IPS-18c (cell line): ENCODE measurements at regions not wholly inside any gene's neighbourhood (a gene's known extent, or its start where the extent isn't known, plus 50 kb on each side); places are given as distances from the start of the nearest gene placed in this dataset.

Experiments
- H3K4me3 ChIP-seq: 2 replicates; pipeline ENCODE4 v1.7.0; 2013; ENCODE audit warnings: low read depth, mild to moderate bottlenecking, low read length, moderate library complexity; ENCODE audit not compliant: insufficient read depth
- H3K9me3 ChIP-seq: one replicate; pipeline ENCODE4 v1.6.1; 2013; ENCODE audit warnings: mild to moderate bottlenecking, low read length, moderate library complexity; ENCODE audit not compliant: control insufficient read depth, insufficient read depth

GRCh38 chr16:64428463-64429113 is 693.3 kb downstream of the CDH11 start:
- no peak overlapping the region for H3K4me3 ChIP-seq
- H3K9me3 ChIP-seq: no peaks in the 10 kb centered on the region

DNA sequence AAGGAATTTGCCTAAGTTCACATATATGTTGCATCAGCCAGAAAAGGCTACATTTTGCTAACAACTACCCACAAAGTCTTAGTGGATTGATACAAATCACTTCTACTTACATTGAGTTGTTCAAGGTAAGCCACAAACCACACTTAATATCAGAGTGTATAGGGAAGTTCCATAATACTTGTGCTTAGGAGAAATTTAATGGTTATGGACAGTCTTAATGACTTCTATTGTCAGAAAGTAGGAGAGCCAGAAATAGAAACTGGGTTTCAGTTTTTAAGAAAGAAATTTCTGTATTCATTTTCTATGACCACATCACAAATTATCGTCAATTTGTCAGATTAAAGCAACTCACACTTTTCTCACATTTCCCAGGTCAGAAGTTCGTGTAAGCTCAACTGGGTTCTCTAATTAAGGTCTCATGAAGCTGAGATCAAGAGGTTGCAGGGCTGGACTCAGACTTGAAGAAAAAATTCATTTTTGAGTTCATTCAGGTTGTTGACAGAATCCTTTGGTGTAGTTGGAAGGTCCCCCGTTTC is 695.7 kb downstream of the CDH11 start:
- H3K4me3 ChIP-seq: no peak overlapping the region

GRCh38 chr16:64425381-64425780 is 696.5 kb downstream of the CDH11 start:
- no peaks in the 10 kb centered on the region for H3K9me3 ChIP-seq
- H3K4me3 ChIP-seq: no peak overlapping the region

More for the DNA sequence above, 695.7 kb downstream of the CDH11 start:
- H3K9me3 ChIP-seq: no peaks in the 10 kb centered on the region

- H3K4me3 ChIP-seq: no peak overlapping the region
- H3K9me3 ChIP-seq: no peaks in the 10 kb centered on the region
Observed at GRCh38 chr16:64422259-64422658, 699.6 kb downstream of the CDH11 start.

GRCh38 chr16:64421515-64421914 is 700.3 kb downstream of the CDH11 start:
- H3K4me3 ChIP-seq: no peak overlapping the region
- no peaks in the 10 kb centered on the region for H3K9me3 ChIP-seq

- Histone ChIP-seq H3K4me3 (no peak overlapping the region), H3K9me3 (no peaks in the 10 kb centered on the region)
Observed at GRCh38 chr16:64419832-64420231, 702.0 kb downstream of the CDH11 start.

DNA sequence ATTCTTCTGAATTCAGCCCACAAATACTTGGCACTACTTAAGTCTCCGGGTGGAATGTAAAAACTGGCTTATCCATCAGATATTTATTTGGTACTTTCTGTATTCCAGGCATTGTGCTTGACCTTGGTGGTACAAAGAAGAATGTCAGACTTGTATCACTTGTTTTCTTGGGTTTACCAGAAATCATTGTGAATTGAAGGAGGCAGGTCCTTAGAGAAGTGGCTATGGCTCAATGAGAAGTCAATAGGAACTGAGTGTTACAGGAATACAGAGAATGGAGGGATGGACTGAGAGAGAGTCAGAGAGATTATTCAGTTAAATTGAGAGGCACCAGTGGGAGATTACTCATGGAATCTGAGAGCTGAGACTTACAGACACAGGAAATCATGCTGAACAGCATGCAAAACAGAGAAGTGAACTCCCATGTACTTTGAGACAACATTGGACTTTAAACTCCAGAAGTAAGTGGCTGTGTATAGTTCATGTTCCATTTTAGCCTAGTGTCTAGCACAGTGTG is 704.1 kb downstream of the CDH11 start:
- H3K9me3 ChIP-seq: no peaks in the 10 kb centered on the region

GRCh38 chr16:64416216-64417005 is 705.5 kb downstream of the CDH11 start:
- H3K9me3 ChIP-seq: no peaks in the 10 kb centered on the region
- H3K4me3 ChIP-seq: no peak overlapping the region

More for the DNA sequence above, 704.1 kb downstream of the CDH11 start:
- no peak overlapping the region for H3K4me3 ChIP-seq

DNA sequence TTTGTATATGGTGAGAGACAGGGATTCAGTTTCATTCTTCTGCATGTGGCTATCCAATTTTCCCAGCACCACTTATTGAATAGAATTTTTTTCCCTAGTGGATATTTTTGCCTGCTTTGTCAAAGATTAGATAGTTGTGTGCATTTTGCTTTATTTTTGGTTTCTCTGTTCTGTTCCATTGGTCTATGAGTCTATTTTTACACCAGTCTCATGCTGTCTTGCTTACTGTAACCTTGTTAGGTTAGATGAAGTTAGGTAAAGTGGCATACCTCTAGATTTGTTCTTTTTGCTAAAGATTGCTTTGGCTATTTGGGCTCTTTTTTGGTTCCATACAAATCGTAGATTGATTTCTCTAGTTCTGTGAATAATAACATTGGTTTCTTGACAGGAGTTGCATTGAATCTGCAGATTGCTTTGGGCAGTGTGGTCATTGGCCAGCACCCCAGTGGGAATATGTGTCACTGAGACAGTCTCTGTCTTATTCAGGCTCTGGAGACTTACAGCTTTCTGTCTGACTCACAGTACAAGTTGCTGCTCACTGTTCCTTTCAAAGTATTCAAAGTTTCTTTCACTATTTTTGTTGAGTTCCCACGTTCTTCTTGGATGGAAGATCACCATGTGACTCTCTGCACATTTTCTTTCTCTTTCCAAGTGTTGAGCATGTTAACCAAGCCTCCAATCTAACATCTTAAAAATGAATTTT is 709.1 kb downstream of the CDH11 start:
- H3K9me3 ChIP-seq: no peaks in the 10 kb centered on the region
- H3K4me3 ChIP-seq: no peak overlapping the region

DNA sequence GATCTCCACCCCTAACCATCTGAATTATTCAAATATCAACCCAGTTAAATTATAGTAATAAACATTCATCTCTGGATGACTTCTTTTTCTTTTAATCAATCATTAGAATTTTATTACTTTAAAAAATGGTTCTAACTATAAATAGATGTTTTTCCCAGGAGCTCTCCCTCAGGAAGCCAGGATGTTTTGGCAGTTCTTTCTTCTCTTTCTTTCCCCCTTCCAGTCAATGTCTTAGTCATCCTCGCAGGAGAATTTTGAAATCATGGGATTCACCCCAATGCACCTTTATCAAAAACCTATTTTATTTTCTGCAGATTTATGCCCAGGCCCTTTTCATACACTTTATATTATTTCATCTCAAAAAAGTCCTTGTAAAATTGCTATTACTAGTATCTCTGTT is 711.6 kb downstream of the CDH11 start:
- Histone ChIP-seq H3K4me3 (no peak overlapping the region), H3K9me3 (no peaks in the 10 kb centered on the region)

GRCh38 chr16:64409783-64410210 is 712.1 kb downstream of the CDH11 start:
- H3K9me3 ChIP-seq: no peaks in the 10 kb centered on the region

GRCh38 chr16:64408699-64409098 is 713.2 kb downstream of the CDH11 start:
- Histone ChIP-seq H3K4me3 (no peak overlapping the region), H3K9me3 (no peaks in the 10 kb centered on the region)

More at GRCh38 chr16:64409783-64410210, 712.1 kb downstream of the CDH11 start:
- no peak overlapping the region for H3K4me3 ChIP-seq

DNA sequence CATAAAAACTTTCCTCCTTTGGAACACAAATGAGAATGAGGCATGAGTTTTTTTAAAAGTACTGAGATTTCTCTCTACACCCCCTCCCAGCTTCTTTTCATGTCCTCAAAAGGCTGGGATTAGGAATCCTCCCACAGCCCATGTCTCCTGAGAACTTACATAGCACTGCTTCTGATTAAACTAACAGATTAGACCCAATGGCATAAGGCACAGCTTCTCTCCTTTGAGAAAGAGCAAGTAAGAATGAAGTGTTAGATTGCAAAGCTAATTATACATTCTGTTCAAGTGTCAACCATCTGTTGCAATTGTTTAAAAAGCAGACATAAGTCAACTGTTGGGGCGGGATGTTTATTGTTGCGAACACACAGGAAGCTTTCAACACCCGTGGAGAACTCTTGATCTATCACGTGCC is 715.1 kb downstream of the CDH11 start:
- Histone ChIP-seq H3K4me3 (no peak overlapping the region), H3K9me3 (no peaks in the 10 kb centered on the region)

GRCh38 chr16:64403352-64403751 is 718.5 kb downstream of the CDH11 start:
- Histone ChIP-seq H3K4me3 (no peak overlapping the region), H3K9me3 (no peaks in the 10 kb centered on the region)

GRCh38 chr16:64398793-64399192 is 723.1 kb downstream of the CDH11 start:
- Histone ChIP-seq H3K4me3 (no peak overlapping the region), H3K9me3 (no peaks in the 10 kb centered on the region)

- Histone ChIP-seq H3K9me3 (no peaks in the 10 kb centered on the region), H3K4me3 (no peak overlapping the region)
Observed at GRCh38 chr16:64397945-64398508, 723.8 kb downstream of the CDH11 start.

- H3K9me3 ChIP-seq: no peaks in the 10 kb centered on the region
- H3K4me3 ChIP-seq: no peak overlapping the region
Observed at GRCh38 chr16:64397042-64397441, 724.8 kb downstream of the CDH11 start.
